ENCODE measurements at regions not wholly inside any gene's neighbourhood (a gene's known extent, or its start where the extent isn't known, plus 50 kb on each side); places are given as distances from the start of the nearest gene placed in this dataset.

GRCh38 chr18:38940475-38940862, 1374.9 kb upstream of the CELF4 start:
- TF ChIP-seq CTCF (IDR thresholded peaks at IDR 0.05; ENCODE audit: insufficient read depth, low read depth, low read length) = no peak
- no peak for DNase-seq (ENCODE audit: low read depth)
- H3K4me3 ChIP-seq (ENCODE audit: low read depth, low read length) = no peak overlapping the region

GRCh38 chr18:38933910-38934510, 1368.4 kb upstream of the CELF4 start:
- no peak for TF ChIP-seq CTCF (IDR thresholded peaks at IDR 0.05; ENCODE audit: insufficient read depth, low read depth, low read length)
- no peak for DNase-seq (ENCODE audit: low read depth)
- no peak overlapping the region for H3K4me3 ChIP-seq (ENCODE audit: low read depth, low read length)

- no peak for DNase-seq (ENCODE audit: low read depth)
- TF ChIP-seq CTCF (IDR thresholded peaks at IDR 0.05; ENCODE audit: insufficient read depth, low read depth, low read length) = no peak
- no peak overlapping the region for H3K4me3 ChIP-seq (ENCODE audit: low read depth, low read length)
These were observed 1367.7 kb upstream of the CELF4 start for GRCh38 chr18:38933322-38933721.

- no peak for DNase-seq (ENCODE audit: low read depth)
- H3K4me3 ChIP-seq (ENCODE audit: low read depth, low read length) = no peak overlapping the region
- TF ChIP-seq CTCF (IDR thresholded peaks at IDR 0.05; ENCODE audit: insufficient read depth, low read depth, low read length) = no peak
These were observed 1367.2 kb upstream of the CELF4 start for GRCh38 chr18:38932752-38933151.

GRCh38 chr18:38931754-38932050, 1366.1 kb upstream of the CELF4 start:
- no peak overlapping the region for H3K4me3 ChIP-seq (ENCODE audit: low read depth, low read length)
- TF ChIP-seq CTCF (IDR thresholded peaks at IDR 0.05; ENCODE audit: insufficient read depth, low read depth, low read length) = no peak
- no peak for DNase-seq (ENCODE audit: low read depth)

- DNase-seq (ENCODE audit: low read depth) = no peak
- no peak overlapping the region for H3K4me3 ChIP-seq (ENCODE audit: low read depth, low read length)
- TF ChIP-seq CTCF (IDR thresholded peaks at IDR 0.05; ENCODE audit: insufficient read depth, low read depth, low read length) = no peak
These were observed 1365.5 kb upstream of the CELF4 start for GRCh38 chr18:38930881-38931753.

Data from fibroblast of villous mesenchyme (primary cell).